ENCODE measurements at regions not wholly inside any gene's neighbourhood (a gene's known extent, or its start where the extent isn't known, plus 50 kb on each side); places are given as distances from the start of the nearest gene placed in this dataset.

- H3K27ac Mint-ChIP-seq (ENCODE audit: unreplicated experiment), result no peak overlapping the region
- DNase-seq (ENCODE audit: low spot score), result no peak
- H3K27me3 Mint-ChIP-seq (ENCODE audit: low read depth), result no peaks in the 10 kb centered on the region
- H3K9me3 Mint-ChIP-seq (ENCODE audit: low read depth), result no peaks in the 10 kb centered on the region
- H3K4me3 Mint-ChIP-seq (ENCODE audit: unreplicated experiment), result no peak overlapping the region
- no peaks in the 10 kb centered on the region for H3K36me3 Mint-ChIP-seq (ENCODE audit: low read depth)
- TF ChIP-seq, protein P1, sequence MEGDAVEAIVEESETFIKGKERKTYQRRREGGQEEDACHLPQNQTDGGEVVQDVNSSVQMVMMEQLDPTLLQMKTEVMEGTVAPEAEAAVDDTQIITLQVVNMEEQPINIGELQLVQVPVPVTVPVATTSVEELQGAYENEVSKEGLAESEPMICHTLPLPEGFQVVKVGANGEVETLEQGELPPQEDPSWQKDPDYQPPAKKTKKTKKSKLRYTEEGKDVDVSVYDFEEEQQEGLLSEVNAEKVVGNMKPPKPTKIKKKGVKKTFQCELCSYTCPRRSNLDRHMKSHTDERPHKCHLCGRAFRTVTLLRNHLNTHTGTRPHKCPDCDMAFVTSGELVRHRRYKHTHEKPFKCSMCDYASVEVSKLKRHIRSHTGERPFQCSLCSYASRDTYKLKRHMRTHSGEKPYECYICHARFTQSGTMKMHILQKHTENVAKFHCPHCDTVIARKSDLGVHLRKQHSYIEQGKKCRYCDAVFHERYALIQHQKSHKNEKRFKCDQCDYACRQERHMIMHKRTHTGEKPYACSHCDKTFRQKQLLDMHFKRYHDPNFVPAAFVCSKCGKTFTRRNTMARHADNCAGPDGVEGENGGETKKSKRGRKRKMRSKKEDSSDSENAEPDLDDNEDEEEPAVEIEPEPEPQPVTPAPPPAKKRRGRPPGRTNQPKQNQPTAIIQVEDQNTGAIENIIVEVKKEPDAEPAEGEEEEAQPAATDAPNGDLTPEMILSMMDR (IDR thresholded peaks at IDR 0.05), result no peak
- H3K4me1 Mint-ChIP-seq (ENCODE audit: low read depth), result no peaks in the 10 kb centered on the region
These were observed 927.8 kb downstream of the SUCLG1 start for GRCh38 chr2:83531206-83531826.

DNA sequence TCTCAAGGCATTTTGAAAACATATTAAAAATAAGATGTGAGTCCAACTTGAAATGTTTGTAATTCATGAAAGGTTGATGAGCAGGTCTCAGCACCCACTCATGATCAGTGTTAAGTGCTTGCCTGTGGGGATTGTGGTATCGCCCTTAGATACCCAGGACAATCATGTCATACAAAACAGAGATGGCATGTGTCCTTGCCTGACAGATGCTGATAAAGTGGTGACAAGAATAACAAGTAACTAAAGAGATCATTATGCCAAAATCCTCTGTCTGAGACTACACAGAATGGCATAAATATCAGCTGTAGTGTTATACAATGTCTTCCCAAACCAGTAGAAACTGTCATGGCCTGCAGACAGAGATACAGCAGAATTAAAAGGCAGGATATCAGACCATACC is 930.3 kb downstream of the SUCLG1 start:
- TF ChIP-seq, protein P1 (IDR thresholded peaks at IDR 0.05), result no peak
- H3K4me1 Mint-ChIP-seq (ENCODE audit: low read depth), result no peaks in the 10 kb centered on the region
- DNase-seq (ENCODE audit: low spot score), result no peak
- H3K9me3 Mint-ChIP-seq (ENCODE audit: low read depth), result no peaks in the 10 kb centered on the region
- H3K36me3 Mint-ChIP-seq (ENCODE audit: low read depth), result no peaks in the 10 kb centered on the region
- no peaks in the 10 kb centered on the region for H3K27me3 Mint-ChIP-seq (ENCODE audit: low read depth)
- H3K4me3 Mint-ChIP-seq (ENCODE audit: unreplicated experiment), result no peak overlapping the region
- no peak overlapping the region for H3K27ac Mint-ChIP-seq (ENCODE audit: unreplicated experiment)

GRCh38 chr2:83522891-83523493 is 936.1 kb downstream of the SUCLG1 start:
- Mint-ChIP-seq H3K36me3 (ENCODE audit: low read depth) (no peaks in the 10 kb centered on the region), H3K4me3 (ENCODE audit: unreplicated experiment) (no peak overlapping the region), H3K9me3 (ENCODE audit: low read depth) (peaks cover 7% of the 10 kb centered on the region), H3K27ac (ENCODE audit: unreplicated experiment) (no peak overlapping the region), H3K4me1 (ENCODE audit: low read depth) (no peaks in the 10 kb centered on the region), H3K27me3 (ENCODE audit: low read depth) (no peaks in the 10 kb centered on the region)
- no peak for DNase-seq (ENCODE audit: low spot score)
- TF ChIP-seq, protein P1 (IDR thresholded peaks at IDR 0.05), result no peak

GRCh38 chr2:83517727-83518368 is 941.2 kb downstream of the SUCLG1 start:
- H3K9me3 Mint-ChIP-seq (ENCODE audit: low read depth), result peaks cover 10% of the 10 kb centered on the region
- DNase-seq (ENCODE audit: low spot score), result peak; percentile 59
- H3K36me3 Mint-ChIP-seq (ENCODE audit: low read depth), result no peaks in the 10 kb centered on the region
- no peak overlapping the region for H3K27ac Mint-ChIP-seq (ENCODE audit: unreplicated experiment)
- H3K4me3 Mint-ChIP-seq (ENCODE audit: unreplicated experiment), result no peak overlapping the region
- TF ChIP-seq, protein P1 (IDR thresholded peaks at IDR 0.05), result no peak
- no peaks in the 10 kb centered on the region for H3K4me1 Mint-ChIP-seq (ENCODE audit: low read depth)
- H3K27me3 Mint-ChIP-seq (ENCODE audit: low read depth), result no peaks in the 10 kb centered on the region

GRCh38 chr2:83516503-83516902 is 942.6 kb downstream of the SUCLG1 start:
- Mint-ChIP-seq H3K4me3 (ENCODE audit: unreplicated experiment) (no peak overlapping the region), H3K27ac (ENCODE audit: unreplicated experiment) (no peak overlapping the region), H3K27me3 (ENCODE audit: low read depth) (no peaks in the 10 kb centered on the region), H3K4me1 (ENCODE audit: low read depth) (no peaks in the 10 kb centered on the region), H3K9me3 (ENCODE audit: low read depth) (peaks cover 8% of the 10 kb centered on the region), H3K36me3 (ENCODE audit: low read depth) (no peaks in the 10 kb centered on the region)
- TF ChIP-seq, protein P1 (IDR thresholded peaks at IDR 0.05), result no peak
- DNase-seq (ENCODE audit: low spot score), result no peak

All from chondrocyte (in vitro differentiated cells).